HepG2 (cell line): ENCODE measurements at regions not wholly inside any gene's neighbourhood (a gene's known extent, or its start where the extent isn't known, plus 50 kb on each side); places are given as distances from the start of the nearest gene placed in this dataset.

Source experiments
- ARNTL ChIP-seq: sonication (generic); formaldehyde crosslinking; IDR thresholded peaks from 2 replicates; pipeline ENCODE4 v1.4.0; 2020; ENCODE audit warnings: mild to moderate bottlenecking, missing genetic modification reagents
- ATF5 ChIP-seq: sonication (generic); formaldehyde crosslinking; IDR thresholded peaks from 2 replicates; pipeline ENCODE4 v1.4.0; 2020; ENCODE audit warnings: mild to moderate bottlenecking, low read depth, missing genetic modification reagents
- ATF6 ChIP-seq: sonication (generic); formaldehyde crosslinking; conservative IDR thresholded peaks from 2 replicates; pipeline ENCODE4 v1.4.0; 2020; ENCODE audit warnings: missing genetic modification reagents
- EED ChIP-seq: sonication (generic); formaldehyde crosslinking; IDR thresholded peaks from 2 replicates; pipeline ENCODE4 v1.5.0; 2020; ENCODE audit warnings: mild to moderate bottlenecking, missing genetic modification reagents
- HOXA5 ChIP-seq: sonication (generic); formaldehyde crosslinking; IDR thresholded peaks from 2 replicates; pipeline ENCODE4 v1.4.0; 2020; ENCODE audit warnings: missing genetic modification reagents
- POLR2G ChIP-seq: fragments of 200-400 bp; formaldehyde crosslinking; IDR thresholded peaks from 2 replicates; pipeline ENCODE4 v1.6.1; 2018; ENCODE audit warnings: mild to moderate bottlenecking, low read depth, low read length, moderate library complexity
- RBAK ChIP-seq: sonication (generic); formaldehyde crosslinking; IDR thresholded peaks from 2 replicates; pipeline ENCODE4 v1.5.1; 2020; ENCODE audit warnings: mild to moderate bottlenecking, missing genetic modification reagents
- REST ChIP-seq, 2 experiments: IDR thresholded peaks; 2 replicates each; pipeline ENCODE4 v1.6.1; 2011 to 2012; ENCODE audit warnings: low read length in 2 of 2, borderline replicate concordance in 1 of 2, low read depth in 1 of 2, mild to moderate bottlenecking in 1 of 2, moderate library complexity in 1 of 2
- TRAFD1 ChIP-seq: sonication (generic); formaldehyde crosslinking; IDR thresholded peaks from 2 replicates; pipeline ENCODE4 v1.5.1; 2020; ENCODE audit warnings: missing genetic modification reagents, mild to moderate bottlenecking, borderline replicate concordance
- U2AF2 ChIP-seq: fragments of 200-400 bp; formaldehyde crosslinking; IDR thresholded peaks from 2 replicates; pipeline ENCODE4 v1.6.1; 2017; ENCODE audit warnings: low read depth, mild to moderate bottlenecking, low read length
- ZBTB7B ChIP-seq: sonication (generic); formaldehyde crosslinking; IDR thresholded peaks from 2 replicates; pipeline ENCODE4 v1.4.0; 2020; ENCODE audit warnings: missing genetic modification reagents
- ZNF34 ChIP-seq: sonication (generic); formaldehyde crosslinking; IDR thresholded peaks from 2 replicates; pipeline ENCODE4 v1.4.0; 2020; ENCODE audit warnings: mild to moderate bottlenecking, missing genetic modification reagents, borderline replicate concordance
- ZNF510 ChIP-seq: sonication (generic); formaldehyde crosslinking; IDR thresholded peaks from 2 replicates; pipeline ENCODE4 v1.4.0; 2020; ENCODE audit warnings: low read depth, mild to moderate bottlenecking, missing genetic modification reagents
- ZNF530 ChIP-seq: sonication (generic); formaldehyde crosslinking; IDR thresholded peaks from 2 replicates; pipeline ENCODE4 v1.5.0; 2020; ENCODE audit warnings: low read depth, mild to moderate bottlenecking, missing genetic modification reagents
- ZNF563 ChIP-seq: sonication (generic); formaldehyde crosslinking; IDR thresholded peaks from 2 replicates; pipeline ENCODE4 v1.8.0; 2022; ENCODE audit warnings: mild to moderate bottlenecking, moderate library complexity, missing genetic modification reagents
- ZNF598 ChIP-seq: sonication (generic); formaldehyde crosslinking; IDR thresholded peaks from 2 replicates; pipeline ENCODE4 v1.5.1; 2020; ENCODE audit warnings: mild to moderate bottlenecking, missing genetic modification reagents, borderline replicate concordance
- ZNF768 ChIP-seq: sonication (generic); formaldehyde crosslinking; IDR thresholded peaks from 2 replicates; pipeline ENCODE4 v1.4.0; 2020; ENCODE audit warnings: missing genetic modification reagents
- ZNF790 ChIP-seq: sonication (generic); formaldehyde crosslinking; IDR thresholded peaks from 2 replicates; pipeline ENCODE4 v1.8.0; 2022; ENCODE audit warnings: missing genetic modification reagents, mild to moderate bottlenecking, borderline replicate concordance
- ZNF883 ChIP-seq: sonication (generic); formaldehyde crosslinking; IDR thresholded peaks from 2 replicates; pipeline ENCODE4 v1.5.1; 2020; ENCODE audit warnings: mild to moderate bottlenecking, missing genetic modification reagents; ENCODE audit errors: not compliant biosample characterization
- TF ChIP-seq, protein P1 (sequence below): sonication (generic); formaldehyde crosslinking; IDR thresholded peaks from 2 replicates; pipeline ENCODE4 v1.8.0; 2022; ENCODE audit warnings: mild to moderate bottlenecking, missing genetic modification reagents, moderate library complexity

DNA sequence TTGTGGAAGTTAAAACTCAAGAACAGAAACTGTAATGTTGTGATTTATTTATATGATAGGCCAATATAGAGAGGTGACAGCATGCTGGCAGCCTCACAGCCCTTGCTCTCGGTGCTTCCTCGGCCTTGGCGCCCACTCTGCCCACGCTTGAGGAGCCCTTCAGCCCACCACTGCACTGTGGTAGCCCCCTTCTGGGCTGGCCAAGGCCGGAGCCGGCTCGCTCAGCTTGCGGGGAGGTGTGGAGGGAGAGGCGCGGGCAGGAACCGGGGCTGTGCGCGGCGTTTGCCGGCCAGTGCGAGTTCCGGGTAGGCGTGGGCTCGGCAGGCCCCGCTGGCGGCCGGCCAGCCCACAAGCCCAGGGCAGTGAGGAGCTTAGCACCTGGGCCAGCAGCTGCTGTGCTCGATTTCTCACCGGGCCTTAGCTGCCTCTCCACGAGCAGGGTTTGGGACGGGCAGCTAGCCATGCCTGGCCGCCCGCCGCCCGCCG lies 65.8 kb upstream of the SLC8A3 start (continued):
- TF ChIP-seq REST (IDR thresholded peaks at IDR 0.05; ENCODE audit: borderline replicate concordance in 1 of 2, low read depth in 1 of 2, low read length in 2 of 2) (peak in 1 of 2 experiments; percentile 12; a peak in 1 of 4 replicates), ZNF768 (CRISPR knock-in tag) (peak; percentile 42; the same call in 1 of the 2 replicates), ZNF883 (CRISPR knock-in tag) (peak; percentile 47), ZNF598 (CRISPR knock-in tag) (no peak), EED (CRISPR knock-in tag) (no peak), ARNTL (no peak), TRAFD1 (no peak), ZNF34 (CRISPR knock-in tag) (no peak), ZBTB7B (0 out of 2 replicates have a peak, but pooled peaks have one; percentile 29), ZNF790 (no peak), ZNF530 (CRISPR knock-in tag) (no peak), RBAK (CRISPR knock-in tag) (no peak), HOXA5 (CRISPR knock-in tag) (no peak), POLR2G (no peak), ATF5 (no peak), ATF6 (CRISPR knock-in tag) (no peak), U2AF2 (no peak), ZNF563 (no peak), ZNF510 (CRISPR knock-in tag) (0 out of 2 replicates have a peak, but pooled peaks have one; percentile 41)
- TF ChIP-seq, protein P1, sequence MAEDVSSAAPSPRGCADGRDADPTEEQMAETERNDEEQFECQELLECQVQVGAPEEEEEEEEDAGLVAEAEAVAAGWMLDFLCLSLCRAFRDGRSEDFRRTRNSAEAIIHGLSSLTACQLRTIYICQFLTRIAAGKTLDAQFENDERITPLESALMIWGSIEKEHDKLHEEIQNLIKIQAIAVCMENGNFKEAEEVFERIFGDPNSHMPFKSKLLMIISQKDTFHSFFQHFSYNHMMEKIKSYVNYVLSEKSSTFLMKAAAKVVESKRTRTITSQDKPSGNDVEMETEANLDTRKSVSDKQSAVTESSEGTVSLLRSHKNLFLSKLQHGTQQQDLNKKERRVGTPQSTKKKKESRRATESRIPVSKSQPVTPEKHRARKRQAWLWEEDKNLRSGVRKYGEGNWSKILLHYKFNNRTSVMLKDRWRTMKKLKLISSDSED (CRISPR knock-in tag) = no peak
